ENCODE measurements at regions not wholly inside any gene's neighbourhood (a gene's known extent, or its start where the extent isn't known, plus 50 kb on each side); places are given as distances from the start of the nearest gene placed in this dataset.

DNA sequence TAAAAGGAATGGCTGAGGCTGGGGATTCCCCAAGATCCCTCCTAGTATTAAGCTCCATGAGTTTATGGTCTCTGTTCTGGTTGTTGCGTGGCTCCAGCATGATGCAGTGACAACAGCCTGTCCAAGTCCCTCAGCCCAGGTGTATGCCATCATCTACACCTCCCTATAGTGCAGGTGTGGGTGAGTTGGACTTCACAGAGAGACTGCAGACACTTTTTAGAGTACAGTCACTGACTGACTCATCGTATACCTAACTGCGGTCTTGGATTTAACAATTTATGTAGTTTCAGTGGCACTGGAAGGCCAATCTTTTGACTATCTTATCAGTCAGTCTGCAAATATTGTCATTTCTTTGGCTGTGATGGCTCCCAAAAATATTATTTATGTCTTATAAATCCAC, 415.0 kb downstream of the TMX3 start:
- no peak for DNase-seq (ENCODE audit: low read depth)
- TF ChIP-seq, protein P1, sequence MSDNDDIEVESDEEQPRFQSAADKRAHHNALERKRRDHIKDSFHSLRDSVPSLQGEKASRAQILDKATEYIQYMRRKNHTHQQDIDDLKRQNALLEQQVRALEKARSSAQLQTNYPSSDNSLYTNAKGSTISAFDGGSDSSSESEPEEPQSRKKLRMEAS (IDR thresholded peaks at IDR 0.05; ENCODE audit: low read depth, low read length) = no peak
- TF ChIP-seq, protein P2, sequence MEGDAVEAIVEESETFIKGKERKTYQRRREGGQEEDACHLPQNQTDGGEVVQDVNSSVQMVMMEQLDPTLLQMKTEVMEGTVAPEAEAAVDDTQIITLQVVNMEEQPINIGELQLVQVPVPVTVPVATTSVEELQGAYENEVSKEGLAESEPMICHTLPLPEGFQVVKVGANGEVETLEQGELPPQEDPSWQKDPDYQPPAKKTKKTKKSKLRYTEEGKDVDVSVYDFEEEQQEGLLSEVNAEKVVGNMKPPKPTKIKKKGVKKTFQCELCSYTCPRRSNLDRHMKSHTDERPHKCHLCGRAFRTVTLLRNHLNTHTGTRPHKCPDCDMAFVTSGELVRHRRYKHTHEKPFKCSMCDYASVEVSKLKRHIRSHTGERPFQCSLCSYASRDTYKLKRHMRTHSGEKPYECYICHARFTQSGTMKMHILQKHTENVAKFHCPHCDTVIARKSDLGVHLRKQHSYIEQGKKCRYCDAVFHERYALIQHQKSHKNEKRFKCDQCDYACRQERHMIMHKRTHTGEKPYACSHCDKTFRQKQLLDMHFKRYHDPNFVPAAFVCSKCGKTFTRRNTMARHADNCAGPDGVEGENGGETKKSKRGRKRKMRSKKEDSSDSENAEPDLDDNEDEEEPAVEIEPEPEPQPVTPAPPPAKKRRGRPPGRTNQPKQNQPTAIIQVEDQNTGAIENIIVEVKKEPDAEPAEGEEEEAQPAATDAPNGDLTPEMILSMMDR (IDR thresholded peaks at IDR 0.05; ENCODE audit: low read depth, low read length) = no peak
- TF ChIP-seq POLR2A (IDR thresholded peaks at IDR 0.05; ENCODE audit: extremely low read depth, insufficient read length) = no peak
- no peak overlapping the region for H3K4me3 ChIP-seq (ENCODE audit: low read depth, low read length)

DNA sequence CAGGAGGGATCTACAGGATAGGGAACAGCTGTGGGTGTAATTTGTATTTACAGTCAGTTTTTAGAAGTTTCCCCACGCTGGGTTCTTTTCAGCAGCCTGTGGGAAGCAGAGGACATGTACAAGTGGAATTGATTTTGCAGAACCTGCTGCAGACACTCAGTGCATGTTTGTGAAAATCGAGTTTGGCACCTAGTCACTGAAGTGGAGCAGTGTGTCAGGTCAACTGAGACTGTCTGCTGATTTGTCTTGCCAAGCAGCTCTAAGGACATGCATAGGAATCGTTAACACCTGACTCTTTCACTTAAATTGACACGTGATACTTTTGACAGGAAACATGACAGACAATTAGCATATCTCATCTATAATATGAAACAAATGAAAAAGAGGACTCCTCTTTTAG, 416.6 kb downstream of the TMX3 start:
- DNase-seq (ENCODE audit: low read depth) = no peak
- TF ChIP-seq, protein P1 (IDR thresholded peaks at IDR 0.05; ENCODE audit: low read depth, low read length) = no peak
- TF ChIP-seq POLR2A (IDR thresholded peaks at IDR 0.05; ENCODE audit: extremely low read depth, insufficient read length) (no peak), MYC (IDR thresholded peaks at IDR 0.05; ENCODE audit: low read depth, low read length) (no peak)
- TF ChIP-seq, protein P2 (IDR thresholded peaks at IDR 0.05; ENCODE audit: low read depth, low read length) = no peak
- H3K4me3 ChIP-seq (ENCODE audit: low read depth, low read length) = no peak overlapping the region

DNA sequence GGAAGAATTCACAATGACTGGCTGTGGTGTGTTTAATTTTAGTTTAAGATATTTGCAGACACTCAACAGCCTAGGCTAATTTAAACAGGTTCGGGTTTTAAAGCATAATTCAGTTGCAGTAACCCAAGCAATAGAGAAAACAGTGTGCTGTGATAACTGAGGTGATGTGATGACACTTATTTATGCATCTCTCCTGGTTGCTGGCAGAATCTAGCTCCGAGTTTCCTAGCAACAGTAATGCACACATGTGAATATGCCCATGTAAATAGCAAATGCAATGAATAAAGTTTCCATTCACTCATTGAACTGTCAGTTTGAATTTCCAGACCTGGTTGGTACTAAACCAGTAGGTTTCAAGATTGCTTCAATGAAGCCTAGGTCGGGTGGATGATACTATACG, 426.5 kb downstream of the TMX3 start:
- DNase-seq (ENCODE audit: low read depth) = no peak
- no peak overlapping the region for H3K4me3 ChIP-seq (ENCODE audit: low read depth, low read length)

DNA sequence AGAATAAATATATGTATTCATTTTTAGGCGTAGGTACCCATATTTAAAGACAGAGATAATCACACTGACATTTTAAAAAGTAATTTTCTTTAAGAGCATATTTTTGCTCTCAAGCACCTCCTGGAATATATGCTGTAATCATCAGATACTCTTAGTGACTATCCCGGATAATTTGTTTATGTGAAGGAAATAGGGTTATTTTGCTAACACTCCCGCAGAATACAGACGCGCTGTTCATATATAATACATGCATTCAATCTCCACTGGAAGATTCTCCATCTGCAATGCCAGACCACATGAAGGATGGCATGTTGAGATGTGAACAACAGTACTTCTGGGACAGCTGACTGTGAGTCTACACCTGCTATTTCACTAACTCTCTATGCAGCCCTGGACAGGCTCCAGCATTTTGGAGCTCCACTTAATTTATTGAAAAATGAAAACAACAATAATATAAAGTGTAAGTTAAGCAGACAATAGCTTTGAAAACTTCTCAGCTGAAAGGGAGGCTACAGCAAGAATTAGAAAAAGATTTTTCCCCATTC, 430.6 kb downstream of the TMX3 start:
- DNase-seq (ENCODE audit: low read depth) = no peak
- H3K4me3 ChIP-seq (ENCODE audit: low read depth, low read length) = no peak overlapping the region
- TF ChIP-seq POLR2A (IDR thresholded peaks at IDR 0.05; ENCODE audit: extremely low read depth, insufficient read length) (no peak), MYC (IDR thresholded peaks at IDR 0.05; ENCODE audit: low read depth, low read length) (no peak)
- TF ChIP-seq, protein P1 (IDR thresholded peaks at IDR 0.05; ENCODE audit: low read depth, low read length) = no peak
- TF ChIP-seq, protein P2 (IDR thresholded peaks at IDR 0.05; ENCODE audit: low read depth, low read length) = no peak

More for the DNA sequence above, 426.5 kb downstream of the TMX3 start:
- TF ChIP-seq, protein P1 (IDR thresholded peaks at IDR 0.05; ENCODE audit: low read depth, low read length) = no peak
- no peak for TF ChIP-seq MYC (IDR thresholded peaks at IDR 0.05; ENCODE audit: low read depth, low read length)
- TF ChIP-seq, protein P2 (IDR thresholded peaks at IDR 0.05; ENCODE audit: low read depth, low read length) = no peak
- no peak for TF ChIP-seq POLR2A (IDR thresholded peaks at IDR 0.05; ENCODE audit: extremely low read depth, insufficient read length)

DNA sequence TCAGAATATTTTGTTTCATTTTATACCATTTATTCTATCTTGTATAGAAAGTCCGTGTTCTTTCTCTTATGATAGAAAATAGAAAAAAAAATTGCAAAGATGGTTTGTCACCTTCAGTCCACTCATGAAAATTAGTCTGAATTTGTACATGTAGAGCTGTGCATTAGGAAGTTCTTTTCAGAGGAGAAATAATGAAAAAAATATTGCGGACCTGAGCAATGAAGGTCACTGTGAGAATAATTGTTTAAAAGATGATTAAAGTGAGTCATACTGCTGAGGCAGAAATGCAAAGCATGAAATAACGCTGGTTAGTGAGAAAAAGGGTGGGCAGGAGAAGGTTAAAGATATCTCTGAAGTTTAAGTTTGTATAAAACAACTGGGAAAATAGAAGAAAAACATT, 431.1 kb downstream of the TMX3 start:
- TF ChIP-seq, protein P1 (IDR thresholded peaks at IDR 0.05; ENCODE audit: low read depth, low read length) = no peak
- TF ChIP-seq MYC (IDR thresholded peaks at IDR 0.05; ENCODE audit: low read depth, low read length) (no peak), POLR2A (IDR thresholded peaks at IDR 0.05; ENCODE audit: extremely low read depth, insufficient read length) (no peak)
- TF ChIP-seq, protein P2 (IDR thresholded peaks at IDR 0.05; ENCODE audit: low read depth, low read length) = no peak
- no peak for DNase-seq (ENCODE audit: low read depth)
- no peak overlapping the region for H3K4me3 ChIP-seq (ENCODE audit: low read depth, low read length)
